H1 (cell line): ENCODE measurements at regions not wholly inside any gene's neighbourhood (a gene's known extent, or its start where the extent isn't known, plus 50 kb on each side); places are given as distances from the start of the nearest gene placed in this dataset.

Experiments used
- EZH2 ChIP-seq: fragments of 200-600 bp; sonication (generic); IDR thresholded peaks from 2 replicates; pipeline ENCODE4 v1.7.1; 2012; ENCODE audit warnings: low read depth, mild to moderate bottlenecking, moderate library complexity, low read length, inconsistent platforms; ENCODE audit not compliant: severe bottlenecking
- KDM1A ChIP-seq: fragments of 200-600, 300-600 bp; sonication (generic); IDR thresholded peaks from 2 replicates; pipeline ENCODE4 v1.7.1; 2016; ENCODE audit warnings: mild to moderate bottlenecking, low read length, borderline replicate concordance
- KDM5A ChIP-seq: fragments of 200-600 bp; IDR thresholded peaks from 2 replicates; pipeline ENCODE4 v1.7.1; 2012; ENCODE audit warnings: mild to moderate bottlenecking, low read length, inconsistent platforms, mixed read lengths

- TF ChIP-seq KDM1A (no peak), KDM5A (no peak), EZH2 (no peak)
Measured at GRCh38 chr4:66275411-66276038, 605.2 kb upstream of the EPHA5 start (continued).
